ENCODE measurements at regions not wholly inside any gene's neighbourhood (a gene's known extent, or its start where the extent isn't known, plus 50 kb on each side); places are given as distances from the start of the nearest gene placed in this dataset.
"Not testable (repeated sequence)": the region's sequence is repeated elsewhere in the genome, so short reads cannot be mapped to it uniquely, and the experiment has no call there.

- DNase-seq, result peak; percentile 7
Observed at GRCh38 chr6:90676516-90677300, 89.8 kb upstream of the MAP3K7 start.

- not testable (repeated sequence) for DNase-seq
Observed at GRCh38 chr6:90675107-90675506, 88.2 kb upstream of the MAP3K7 start.

GRCh38 chr6:90674077-90674476, 87.2 kb upstream of the MAP3K7 start:
- not testable (repeated sequence) for DNase-seq

GRCh38 chr6:90669846-90670245, 83.0 kb upstream of the MAP3K7 start:
- no peak for DNase-seq

- DNase-seq, result no peak
Observed at GRCh38 chr6:90669420-90669819, 82.5 kb upstream of the MAP3K7 start.

GRCh38 chr6:90668141-90668540, 81.3 kb upstream of the MAP3K7 start:
- no peak for DNase-seq

GRCh38 chr6:90663873-90664272, 77.0 kb upstream of the MAP3K7 start:
- no peak for DNase-seq

- DNase-seq, result no peak
Observed at GRCh38 chr6:90663106-90663505, 76.2 kb upstream of the MAP3K7 start.

- DNase-seq, result no peak
Observed at GRCh38 chr6:90660931-90661330, 74.1 kb upstream of the MAP3K7 start.

GRCh38 chr6:90658497-90658896, 71.6 kb upstream of the MAP3K7 start:
- no peak for DNase-seq

- DNase-seq, result no peak
Observed at GRCh38 chr6:90656325-90656724, 69.5 kb upstream of the MAP3K7 start.

- no peak for DNase-seq
Observed at GRCh38 chr6:90654806-90655205, 67.9 kb upstream of the MAP3K7 start.

- no peak for DNase-seq
Observed at GRCh38 chr6:90654166-90654565, 67.3 kb upstream of the MAP3K7 start.

- DNase-seq, result no peak
Observed at GRCh38 chr6:90653750-90654149, 66.9 kb upstream of the MAP3K7 start.

GRCh38 chr6:90650041-90650940, 63.4 kb upstream of the MAP3K7 start:
- no peak for DNase-seq

- no peak for DNase-seq
Observed at GRCh38 chr6:90648873-90649272, 62.0 kb upstream of the MAP3K7 start.

- no peak for DNase-seq
Observed at GRCh38 chr6:90646940-90647339, 60.1 kb upstream of the MAP3K7 start.

- no peak for DNase-seq
Observed at GRCh38 chr6:90645634-90646033, 58.8 kb upstream of the MAP3K7 start.

- no peak for DNase-seq
Observed at GRCh38 chr6:90644492-90644891, 57.6 kb upstream of the MAP3K7 start.

- DNase-seq, result no peak
Observed at GRCh38 chr6:90643381-90643780, 56.5 kb upstream of the MAP3K7 start.

- no peak for DNase-seq
Observed at GRCh38 chr6:90637320-90637719, 50.4 kb upstream of the MAP3K7 start.
